H9 (cell line): ENCODE measurements at regions not wholly inside any gene's neighbourhood (a gene's known extent, or its start where the extent isn't known, plus 50 kb on each side); places are given as distances from the start of the nearest gene placed in this dataset.

Source experiments
- DNase-seq: peaks from one replicate; pipeline ENCODE4 v3.0.0-alpha.2; 2017
- H2AFZ ChIP-seq: one replicate; pipeline ENCODE4 v1.6.1; 2013; ENCODE audit warnings: mild to moderate bottlenecking, low read length, control low read depth, moderate library complexity
- H2AK5ac ChIP-seq: 2 replicates; pipeline ENCODE4 v1.6.1; 2013; ENCODE audit warnings: low read length, control low read depth, mixed read lengths; ENCODE audit not compliant: insufficient read length
- H2BK120ac ChIP-seq: one replicate; pipeline ENCODE4 v1.6.1; 2013; ENCODE audit warnings: low read depth, mild to moderate bottlenecking, low read length, control low read depth, inconsistent platforms; ENCODE audit not compliant: poor library complexity, severe bottlenecking
- H2BK12ac ChIP-seq: 2 replicates; pipeline ENCODE4 v1.6.1; 2013; ENCODE audit warnings: low read length, control low read depth, mixed read lengths, low read depth; ENCODE audit not compliant: insufficient read length
- H2BK15ac ChIP-seq: 2 replicates; pipeline ENCODE4 v1.6.1; 2013; ENCODE audit warnings: low read depth, low read length, control low read depth
- H2BK20ac ChIP-seq: one replicate; pipeline ENCODE4 v1.6.1; 2013; ENCODE audit warnings: low read depth, mild to moderate bottlenecking, low read length, control low read depth, inconsistent platforms; ENCODE audit not compliant: poor library complexity, severe bottlenecking
- H2BK5ac ChIP-seq: 2 replicates; pipeline ENCODE4 v1.6.1; 2013; ENCODE audit warnings: low read length, control low read depth, mixed read lengths; ENCODE audit not compliant: insufficient read length
- H3K14ac ChIP-seq: 2 replicates; pipeline ENCODE4 v1.6.1; 2013; ENCODE audit warnings: low read length, control low read depth; ENCODE audit not compliant: insufficient read depth
- H3K18ac ChIP-seq: 2 replicates; pipeline ENCODE4 v1.6.1; 2013; ENCODE audit warnings: low read depth, mild to moderate bottlenecking, mixed read lengths, low read length, control low read depth; ENCODE audit not compliant: insufficient read length
- H3K23ac ChIP-seq: 2 replicates; pipeline ENCODE4 v1.6.1; 2013; ENCODE audit warnings: low read length, control low read depth, mixed read lengths, low read depth; ENCODE audit not compliant: insufficient read length
- H3K23me2 ChIP-seq: 2 replicates; pipeline ENCODE4 v1.6.1; 2013; ENCODE audit warnings: low read depth, mild to moderate bottlenecking, mixed read lengths, low read length, control low read depth; ENCODE audit not compliant: insufficient read length, poor library complexity, severe bottlenecking
- H3K27ac ChIP-seq: 2 replicates; pipeline ENCODE4 v1.5.1; 2013; ENCODE audit warnings: low read length, control low read depth, mixed read lengths, low read depth; ENCODE audit not compliant: insufficient read length
- H3K27me3 ChIP-seq: 2 replicates; pipeline ENCODE4 v1.6.1; 2013; ENCODE audit warnings: low read length, control low read depth, inconsistent platforms; ENCODE audit not compliant: insufficient read depth
- H3K4ac ChIP-seq: 2 replicates; pipeline ENCODE4 v1.6.1; 2013; ENCODE audit warnings: low read depth, mild to moderate bottlenecking, control low read depth, inconsistent platforms, low read length, moderate library complexity
- H3K4me1 ChIP-seq: 2 replicates; pipeline ENCODE4 v1.6.1; 2013; ENCODE audit warnings: low read length, control low read depth, inconsistent platforms; ENCODE audit not compliant: insufficient read depth
- H3K4me2 ChIP-seq: 2 replicates; pipeline ENCODE4 v1.6.1; 2013; ENCODE audit warnings: low read length, control low read depth, mixed read lengths; ENCODE audit not compliant: insufficient read length, insufficient read depth
- H3K56ac ChIP-seq: 2 replicates; pipeline ENCODE4 v1.6.1; 2013; ENCODE audit warnings: low read depth, mild to moderate bottlenecking, mixed read lengths, low read length, control low read depth; ENCODE audit not compliant: insufficient read length
- H3K79me1 ChIP-seq: 2 replicates; pipeline ENCODE4 v1.6.1; 2013; ENCODE audit warnings: low read depth, mild to moderate bottlenecking, moderate library complexity, low read length, control low read depth, inconsistent platforms; ENCODE audit not compliant: insufficient read depth, poor library complexity, severe bottlenecking
- H3K79me2 ChIP-seq: 2 replicates; pipeline ENCODE4 v1.6.1; 2013; ENCODE audit warnings: low read length, control low read depth, inconsistent platforms; ENCODE audit not compliant: insufficient read depth
- H3K9ac ChIP-seq: 2 replicates; pipeline ENCODE4 v1.6.1; 2013; ENCODE audit warnings: low read length, control low read depth, mixed read lengths; ENCODE audit not compliant: insufficient read length; ENCODE audit errors: extremely low read depth
- H3K9me3 ChIP-seq: one replicate; pipeline ENCODE4 v1.6.1; 2013; ENCODE audit warnings: low read depth, low read length, inconsistent platforms; ENCODE audit not compliant: control insufficient read depth
- H3T11ph ChIP-seq: one replicate; pipeline ENCODE4 v1.6.1; 2013; ENCODE audit warnings: mild to moderate bottlenecking, low read length, control low read depth, inconsistent platforms
- H4K20me1 ChIP-seq: one replicate; pipeline ENCODE4 v1.6.1; 2013; ENCODE audit not compliant: control insufficient read depth, insufficient read length, insufficient read depth
- H4K5ac ChIP-seq: 2 replicates; pipeline ENCODE4 v1.6.1; 2013; ENCODE audit warnings: low read depth, mild to moderate bottlenecking, mixed read lengths, low read length, control low read depth; ENCODE audit not compliant: insufficient read length
- H4K8ac ChIP-seq: replicated peaks from 2 replicates; pipeline ENCODE4 v1.6.1; 2013; ENCODE audit warnings: low read length, control low read depth, mixed read lengths, low read depth; ENCODE audit not compliant: insufficient read length
- H4K91ac ChIP-seq: 2 replicates; pipeline ENCODE4 v1.6.1; 2013; ENCODE audit warnings: low read depth, mild to moderate bottlenecking, moderate library complexity, mixed read lengths, low read length, control low read depth; ENCODE audit not compliant: insufficient read length
- H3K27ac Mint-ChIP-seq, 3 experiments: 2 replicates in 2 of 3; 3 replicates in 1 of 3; pipeline ENCODE4 v1.8.0; 2020 to 2021; ENCODE audit warnings: mixed read lengths in 3 of 3, mild to moderate bottlenecking in 1 of 3, moderate library complexity in 1 of 3
- H3K27me3 Mint-ChIP-seq: 2 replicates; pipeline ENCODE4 v1.8.0; 2021; ENCODE audit warnings: low read depth, mild to moderate bottlenecking, moderate library complexity, mixed read lengths
- H3K36me3 Mint-ChIP-seq, 3 experiments: 2 replicates in 2 of 3; 3 replicates in 1 of 3; pipeline ENCODE4 v1.8.0; 2020 to 2021; ENCODE audit warnings: low read depth in 3 of 3, mixed read lengths in 3 of 3; ENCODE audit not compliant: insufficient read depth in 1 of 3
- H3K4me1 Mint-ChIP-seq, 2 experiments: 2 replicates each; pipeline ENCODE4 v1.8.0; 2020; ENCODE audit warnings: mixed read lengths in 2 of 2
- H3K4me3 Mint-ChIP-seq, 2 experiments: 2 replicates in 1 of 2; 3 replicates in 1 of 2; pipeline ENCODE4 v1.8.0; 2020 to 2021; ENCODE audit warnings: mild to moderate bottlenecking in 2 of 2, mixed read lengths in 2 of 2, moderate library complexity in 1 of 2
- H3K9me3 Mint-ChIP-seq, 2 experiments: 2 replicates in 1 of 2; 3 replicates in 1 of 2; pipeline ENCODE4 v1.8.0; 2020; ENCODE audit warnings: mild to moderate bottlenecking in 2 of 2, mixed read lengths in 2 of 2, moderate library complexity in 1 of 2
- WGBS: extraction: QIAGEN DNeasy Blood & Tissue Kit; methylation state at CpG from one replicate; pipeline ENCODE4 v1.1.7; 2013; ENCODE audit warnings: missing lambda C conversion rate, low lambda C conversion rate, mixed read lengths; ENCODE audit not compliant: insufficient read length; ENCODE audit errors: extremely low coverage; 5-methylcytosine and 5-hydroxymethylcytosine counted together
- TF ChIP-seq, protein P1 (sequence below): fragments of 200-600 bp; sonication (generic); conservative IDR thresholded peaks from 3 replicates; pipeline ENCODE4 v1.8.0; 2021; ENCODE audit warnings: antibody characterized with exemption, mild to moderate bottlenecking

DNA sequence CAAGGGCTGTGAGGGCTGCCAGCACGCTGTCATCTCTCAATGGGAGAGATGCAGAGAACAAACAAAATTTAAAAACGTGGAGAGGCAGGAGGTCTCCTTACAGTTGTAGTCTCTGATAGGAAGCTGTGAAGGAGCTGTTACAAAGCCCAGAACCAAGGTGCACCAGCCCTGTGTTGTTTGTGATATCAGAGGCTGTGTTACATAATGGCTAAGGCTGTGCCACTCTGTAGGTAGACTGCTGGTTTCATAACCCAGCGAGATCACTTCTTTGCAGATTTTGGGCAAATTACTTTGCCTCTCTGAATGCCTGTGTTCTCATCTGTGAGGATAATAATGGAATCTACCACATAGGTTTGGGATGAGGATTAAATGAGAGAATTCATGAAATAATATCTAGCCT is 1480.7 kb upstream of the WWC1 start:
- no CpG with 5 or more reads among the region's 3 CpGs for WGBS
- no peaks in the 10 kb centered on the region for H3K79me2 ChIP-seq
- TF ChIP-seq, protein P1, sequence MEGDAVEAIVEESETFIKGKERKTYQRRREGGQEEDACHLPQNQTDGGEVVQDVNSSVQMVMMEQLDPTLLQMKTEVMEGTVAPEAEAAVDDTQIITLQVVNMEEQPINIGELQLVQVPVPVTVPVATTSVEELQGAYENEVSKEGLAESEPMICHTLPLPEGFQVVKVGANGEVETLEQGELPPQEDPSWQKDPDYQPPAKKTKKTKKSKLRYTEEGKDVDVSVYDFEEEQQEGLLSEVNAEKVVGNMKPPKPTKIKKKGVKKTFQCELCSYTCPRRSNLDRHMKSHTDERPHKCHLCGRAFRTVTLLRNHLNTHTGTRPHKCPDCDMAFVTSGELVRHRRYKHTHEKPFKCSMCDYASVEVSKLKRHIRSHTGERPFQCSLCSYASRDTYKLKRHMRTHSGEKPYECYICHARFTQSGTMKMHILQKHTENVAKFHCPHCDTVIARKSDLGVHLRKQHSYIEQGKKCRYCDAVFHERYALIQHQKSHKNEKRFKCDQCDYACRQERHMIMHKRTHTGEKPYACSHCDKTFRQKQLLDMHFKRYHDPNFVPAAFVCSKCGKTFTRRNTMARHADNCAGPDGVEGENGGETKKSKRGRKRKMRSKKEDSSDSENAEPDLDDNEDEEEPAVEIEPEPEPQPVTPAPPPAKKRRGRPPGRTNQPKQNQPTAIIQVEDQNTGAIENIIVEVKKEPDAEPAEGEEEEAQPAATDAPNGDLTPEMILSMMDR: no peak
- H3T11ph ChIP-seq: no peak overlapping the region
- no peak overlapping the region for H3K4me2 ChIP-seq
- no peak overlapping the region for H4K91ac ChIP-seq
- H3K27ac ChIP-seq: no peak overlapping the region
- no peak overlapping the region for H2BK15ac ChIP-seq
- H4K8ac ChIP-seq: no peak overlapping the region
- Mint-ChIP-seq H3K4me3 (no peak overlapping the region), H3K9me3 (peaks cover 15 to 21% of the 10 kb centered on the region in 2 experiments; a peak in 4 of 5 replicates), H3K27ac (no peak overlapping the region), H3K27me3 (no peaks in the 10 kb centered on the region), H3K4me1 (peaks cover under 1% of the 10 kb centered on the region in 2 experiments; a peak in 1 of 4 replicates), H3K36me3 (peaks cover 2 to 18% (median 4%) of the 10 kb centered on the region in 3 experiments; a peak in 6 of 7 replicates)
- no peak overlapping the region for H3K18ac ChIP-seq
- H3K9me3 ChIP-seq: no peaks in the 10 kb centered on the region
- no peak overlapping the region for H4K5ac ChIP-seq
- no peak overlapping the region for H2AFZ ChIP-seq
- H3K23ac ChIP-seq: no peak overlapping the region
- no peak overlapping the region for H3K14ac ChIP-seq
- no peak overlapping the region for H2AK5ac ChIP-seq
- no peak overlapping the region for H3K4ac ChIP-seq
- no peak overlapping the region for H2BK120ac ChIP-seq
- H3K79me1 ChIP-seq: no peaks in the 10 kb centered on the region
- H2BK20ac ChIP-seq: no peak overlapping the region
- H3K27me3 ChIP-seq: no peaks in the 10 kb centered on the region
- H3K9ac ChIP-seq: no peak overlapping the region
- H2BK12ac ChIP-seq: no peak overlapping the region
- no peaks in the 10 kb centered on the region for H3K4me1 ChIP-seq
- H4K20me1 ChIP-seq: no peaks in the 10 kb centered on the region
- DNase-seq: no peak
- H3K56ac ChIP-seq: no peak overlapping the region
- no peaks in the 10 kb centered on the region for H3K23me2 ChIP-seq
- no peak overlapping the region for H2BK5ac ChIP-seq
